Renal pelvis (tissue), 1 donor: ENCODE measurements at regions not wholly inside any gene's neighbourhood (a gene's known extent, or its start where the extent isn't known, plus 50 kb on each side); places are given as distances from the start of the nearest gene placed in this dataset.

ENCODE experiments used
- DNase-seq: peaks from one replicate; pipeline ENCODE4 v3.0.0-alpha.2; 2013

DNA sequence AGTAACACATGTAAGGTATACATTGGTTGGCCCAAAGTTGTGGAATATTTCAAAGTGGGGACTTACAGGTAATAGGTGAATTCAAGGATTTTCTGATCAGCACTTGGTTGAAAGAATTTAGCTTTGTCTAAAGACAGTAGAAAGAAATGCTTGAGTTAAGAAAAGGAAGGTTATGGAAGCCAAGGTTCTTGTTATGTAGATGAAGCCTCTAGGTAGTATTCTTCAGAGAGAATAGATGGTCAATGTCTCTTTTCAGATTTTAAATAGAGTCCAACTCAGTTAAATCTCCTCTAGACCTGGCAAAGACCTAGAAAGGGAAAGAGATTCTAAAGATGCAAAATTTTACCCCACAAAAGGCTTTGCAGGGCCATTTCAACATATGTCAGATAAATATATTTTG is 157.4 kb downstream of the ANKRD30B start:
- no peak for DNase-seq

GRCh38 chr18:14905979-14906378 is 158.0 kb downstream of the ANKRD30B start:
- DNase-seq: no peak

DNA sequence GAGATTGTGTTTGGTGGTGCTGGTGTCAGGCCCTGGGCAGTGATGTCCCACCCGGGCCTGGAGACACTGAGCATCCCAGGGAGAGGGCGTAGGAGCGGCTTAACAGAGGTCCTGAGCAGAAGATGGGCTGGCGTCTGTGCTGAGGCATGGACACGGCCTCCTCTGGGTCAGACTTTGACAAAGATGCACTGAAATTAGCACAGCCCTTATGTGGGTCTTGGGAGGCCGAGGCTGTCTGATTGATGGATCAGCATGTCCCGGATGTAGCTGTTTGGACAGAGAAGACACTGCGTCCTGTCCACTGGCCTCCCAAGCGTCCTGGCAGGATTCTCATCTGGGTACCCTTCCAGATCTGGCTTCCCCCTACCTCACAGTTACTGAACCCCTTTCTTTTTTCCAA is 159.4 kb downstream of the ANKRD30B start:
- DNase-seq: no peak

DNA sequence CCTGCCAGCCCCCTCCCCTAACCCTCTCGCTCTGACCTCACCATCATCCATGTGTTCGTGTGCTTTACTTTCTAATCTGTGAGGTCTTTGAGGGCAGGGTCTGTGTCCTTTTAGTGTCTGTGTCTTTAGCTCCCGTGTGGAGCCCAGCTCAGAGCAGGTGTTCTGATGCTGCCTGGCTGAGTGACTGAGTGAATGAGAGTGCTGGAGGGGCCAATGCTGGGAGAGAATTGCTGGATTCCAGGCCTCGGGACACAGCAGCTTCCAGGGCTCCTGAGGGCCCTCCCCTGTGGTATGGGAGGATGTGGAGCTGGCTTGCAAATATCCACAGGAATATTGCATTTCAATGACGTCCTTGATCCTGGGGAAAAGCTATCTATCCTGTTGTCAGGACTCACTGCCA is 160.6 kb downstream of the ANKRD30B start:
- no peak for DNase-seq

DNA sequence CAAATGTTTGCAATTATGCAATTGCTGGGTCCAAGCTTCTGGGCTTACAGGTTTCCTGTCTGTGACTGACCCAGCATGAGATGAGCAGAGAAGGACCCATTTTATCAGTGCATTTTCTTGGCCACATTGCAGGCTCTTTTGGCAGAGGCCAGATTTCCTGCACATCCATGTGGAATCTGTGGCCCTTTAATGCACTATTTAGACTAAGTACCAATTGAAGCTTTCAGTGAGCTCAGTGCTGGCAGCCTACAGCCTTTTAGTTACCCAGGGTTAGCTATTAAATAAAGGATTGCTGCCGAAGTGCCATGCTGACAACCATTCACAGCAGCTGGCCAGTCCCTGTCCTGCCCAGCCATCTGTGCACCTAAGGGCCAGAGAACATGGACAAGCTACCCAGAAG is 165.0 kb downstream of the ANKRD30B start:
- DNase-seq: no peak

- DNase-seq: no peak
Measured at GRCh38 chr18:14914121-14914520, 166.1 kb downstream of the ANKRD30B start.

DNA sequence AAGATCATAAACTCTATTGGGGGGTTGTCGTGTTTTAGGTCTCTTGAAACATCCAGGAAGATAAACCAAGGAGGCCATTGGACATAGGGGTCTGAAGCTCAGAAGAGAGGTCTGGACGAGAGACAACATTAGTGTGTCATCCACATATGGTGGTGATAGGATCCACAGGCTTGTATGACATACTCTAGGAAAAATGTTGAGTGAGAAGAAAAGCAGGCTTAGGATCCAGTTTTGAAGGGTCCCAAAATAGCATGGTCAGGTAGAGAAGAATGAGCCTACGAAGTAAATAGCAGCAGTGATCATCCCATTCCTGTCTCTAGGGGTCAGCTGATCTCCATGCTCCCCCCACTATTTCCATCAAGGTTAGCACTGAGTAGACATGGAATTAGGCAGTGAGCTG is 166.8 kb downstream of the ANKRD30B start:
- no peak for DNase-seq

GRCh38 chr18:14916181-14916580 is 168.2 kb downstream of the ANKRD30B start:
- DNase-seq: no peak

DNA sequence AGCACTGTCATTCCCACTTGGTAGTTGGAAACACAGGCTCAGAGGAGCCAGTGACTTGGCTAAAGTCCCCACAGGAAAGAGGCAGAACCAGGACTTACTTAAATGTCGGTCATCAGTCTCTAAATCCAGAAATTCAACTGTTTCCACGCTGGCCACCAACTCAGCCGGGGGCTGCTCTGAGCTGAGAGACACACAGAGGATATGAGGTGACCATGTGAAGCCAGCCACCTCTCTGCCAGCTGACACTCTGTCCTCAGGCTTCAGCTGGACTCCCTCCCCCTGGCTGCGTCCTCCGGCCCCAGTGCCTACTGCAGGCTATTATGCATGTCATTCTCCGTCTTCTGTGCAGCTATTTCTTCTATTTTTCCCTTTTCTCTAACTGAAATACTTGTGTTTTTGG is 168.9 kb downstream of the ANKRD30B start:
- DNase-seq: no peak

DNA sequence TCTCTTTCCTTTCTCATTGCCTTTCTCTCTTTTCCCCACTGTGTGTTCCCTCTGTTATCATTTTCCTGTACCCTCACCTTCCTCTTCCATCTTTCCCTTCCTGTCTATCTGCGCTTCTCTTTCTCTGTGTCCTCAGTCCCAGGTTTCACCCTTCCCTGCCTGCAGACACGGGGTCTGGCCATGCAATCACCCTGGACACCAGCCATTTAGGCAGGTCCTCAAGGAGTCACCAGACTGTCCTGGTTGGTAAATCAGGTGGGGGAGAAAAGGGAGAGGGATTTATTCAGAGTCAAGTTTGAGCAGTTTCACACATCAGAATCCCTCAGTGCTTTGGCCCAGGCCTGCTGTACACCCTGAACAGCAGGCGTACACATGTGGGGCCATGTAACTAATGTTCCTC is 169.3 kb downstream of the ANKRD30B start:
- no peak for DNase-seq

DNA sequence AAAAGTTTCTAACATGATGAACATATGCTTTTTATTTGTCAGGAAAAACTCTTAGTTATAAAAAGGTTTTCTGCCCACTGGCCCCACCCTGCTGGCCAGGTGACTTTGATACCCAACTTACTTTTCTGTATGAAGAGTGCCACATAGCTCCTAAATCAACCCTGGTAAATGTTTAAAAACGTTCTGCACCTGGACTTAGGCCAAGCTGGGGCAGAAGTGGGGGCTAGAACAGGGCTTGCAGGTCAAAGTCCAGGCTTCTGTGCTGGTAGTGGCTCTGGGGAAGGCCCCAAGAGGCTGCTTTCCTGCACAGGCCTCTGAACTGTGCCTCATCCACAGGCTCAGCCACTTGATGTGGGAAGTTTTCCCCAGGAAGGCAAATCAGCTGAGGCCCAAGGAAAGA is 171.7 kb downstream of the ANKRD30B start:
- no peak for DNase-seq

DNA sequence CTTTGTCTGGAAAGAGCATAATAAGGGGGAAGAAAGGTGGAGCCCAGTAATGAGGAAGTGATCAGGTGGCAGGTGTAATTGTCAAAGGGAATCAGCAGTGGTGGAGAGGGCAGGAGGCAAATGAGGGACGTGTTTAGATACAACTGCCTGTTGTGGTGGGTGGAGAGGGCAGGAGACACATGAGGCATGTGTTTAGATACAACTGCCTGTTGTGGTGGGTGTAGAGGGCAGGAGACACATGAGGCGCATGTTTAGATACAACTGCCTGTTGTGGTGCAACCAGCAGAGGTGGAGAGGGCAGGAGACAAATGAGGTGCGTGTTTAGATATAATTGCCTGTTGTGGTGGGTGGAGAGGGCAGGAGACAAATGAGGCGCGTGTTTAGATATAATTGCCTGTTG is 173.1 kb downstream of the ANKRD30B start:
- no peak for DNase-seq

- no peak for DNase-seq
Measured at GRCh38 chr18:14921547-14921946, 173.6 kb downstream of the ANKRD30B start.

- no peak for DNase-seq
Measured at GRCh38 chr18:14922031-14922430, 174.1 kb downstream of the ANKRD30B start.

DNA sequence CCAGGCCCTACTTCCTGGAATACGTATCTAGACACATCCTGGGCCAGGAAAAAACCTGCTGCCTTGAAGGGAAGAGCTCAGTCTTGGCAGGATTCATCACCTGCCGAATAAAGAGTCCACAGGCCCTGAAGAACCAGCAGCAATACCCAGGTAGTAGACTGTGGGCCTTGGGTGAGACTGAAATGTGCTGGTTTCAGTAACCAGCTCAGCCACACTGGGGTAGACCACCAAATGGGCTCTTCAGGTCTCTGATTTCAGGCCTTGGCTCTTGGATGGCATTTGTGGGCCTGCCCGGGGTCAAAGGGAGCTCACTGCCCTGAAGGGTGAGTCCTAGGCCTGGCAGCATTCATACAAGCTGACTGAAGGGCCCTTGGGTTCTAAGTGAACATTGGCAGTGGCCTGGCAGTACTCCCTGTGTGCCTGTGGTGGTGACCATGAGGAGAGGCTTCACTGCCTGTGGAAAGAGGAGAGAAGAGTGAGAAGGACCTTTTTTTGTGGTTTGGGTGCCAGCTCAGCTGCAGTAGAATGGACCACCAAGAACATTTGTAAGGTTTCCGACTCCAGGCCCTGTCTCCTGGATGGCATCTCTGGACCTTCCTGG is 175.1 kb downstream of the ANKRD30B start:
- DNase-seq: no peak

DNA sequence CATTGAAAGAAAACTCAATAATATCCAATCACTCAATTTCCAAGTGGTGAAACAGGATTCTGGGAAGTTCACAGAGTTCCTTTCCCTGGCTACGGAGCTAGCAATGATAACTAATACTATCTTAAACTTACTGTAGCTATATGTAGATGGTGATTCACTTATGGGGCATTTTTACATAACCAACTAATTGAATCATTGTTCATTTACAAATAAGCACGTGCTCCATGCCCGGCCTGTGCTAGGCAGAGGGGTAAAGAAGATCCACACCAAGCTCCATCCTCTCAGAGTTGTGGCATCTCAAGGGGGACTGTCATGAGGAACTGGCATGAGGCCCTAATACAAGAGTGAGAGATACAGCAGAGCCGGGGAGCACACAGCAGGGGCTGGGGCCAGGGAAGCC is 176.3 kb downstream of the ANKRD30B start:
- no peak for DNase-seq

- DNase-seq: no peak
Measured at GRCh38 chr18:14925281-14925709, 177.3 kb downstream of the ANKRD30B start.

GRCh38 chr18:14927701-14928100 is 179.7 kb downstream of the ANKRD30B start:
- DNase-seq: no peak

GRCh38 chr18:14928396-14928795 is 180.4 kb downstream of the ANKRD30B start:
- no peak for DNase-seq

- DNase-seq: no peak
Measured at GRCh38 chr18:14930076-14930475, 182.1 kb downstream of the ANKRD30B start.

- no peak for DNase-seq
Measured at GRCh38 chr18:14930576-14930975, 182.6 kb downstream of the ANKRD30B start.

DNA sequence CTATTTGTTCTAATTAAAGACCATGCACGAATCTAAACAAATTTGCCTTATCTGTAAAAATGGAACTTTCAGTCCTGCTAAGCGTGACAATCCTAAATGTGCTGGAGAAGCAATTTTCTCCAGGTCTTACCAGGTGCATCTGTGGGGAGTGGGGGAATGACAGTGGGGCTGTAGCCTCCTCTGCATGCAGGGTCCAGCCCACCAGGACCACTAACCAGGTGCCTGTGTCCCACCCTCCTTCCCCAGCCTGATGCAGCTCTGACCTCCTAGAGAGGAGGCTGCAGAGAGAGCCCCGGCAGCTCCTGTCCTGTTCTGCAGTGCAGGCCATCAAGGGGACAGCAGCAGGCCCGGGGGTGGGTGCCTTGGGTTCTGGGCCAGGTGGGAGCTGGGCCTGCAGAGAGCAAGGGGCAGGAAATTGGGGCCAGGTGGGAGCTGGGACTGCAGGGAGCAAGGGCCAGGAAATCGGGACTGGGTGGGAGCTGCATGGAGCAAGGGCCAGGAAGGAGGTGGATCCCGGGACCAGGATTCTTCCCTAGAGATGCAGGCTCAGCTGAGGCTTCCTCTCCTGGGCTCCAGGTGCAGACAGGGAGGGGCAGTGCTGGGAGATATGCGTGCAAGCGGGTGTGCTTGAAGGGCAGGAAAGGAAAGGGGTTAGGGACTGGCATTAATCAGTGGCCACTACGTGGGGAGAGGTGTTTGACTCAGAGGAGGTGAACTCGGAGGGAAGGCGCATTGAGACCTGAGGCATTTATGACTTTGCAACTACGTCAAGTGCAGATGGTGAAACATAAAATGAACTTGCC is 185.3 kb downstream of the ANKRD30B start:
- no peak for DNase-seq

DNA sequence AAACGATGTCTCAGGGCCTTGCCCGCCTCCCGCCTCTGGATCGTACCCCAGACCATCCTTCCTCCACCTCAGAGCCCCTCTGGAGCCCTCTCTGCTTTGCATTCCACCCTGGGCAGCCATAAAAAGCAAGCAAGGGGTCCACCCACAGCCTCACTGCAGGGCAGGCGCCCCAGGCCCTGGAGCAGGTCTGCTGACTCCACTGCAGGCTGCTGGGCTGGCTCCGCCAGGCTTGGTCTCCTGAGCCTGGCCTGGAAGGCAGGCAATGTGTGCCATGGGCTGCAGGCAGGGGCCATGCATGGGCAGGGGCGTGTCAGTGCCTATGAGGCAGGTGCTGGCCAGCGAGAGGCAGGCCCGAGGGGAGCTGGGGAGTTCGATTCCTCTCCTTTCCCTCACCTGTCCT is 186.0 kb downstream of the ANKRD30B start:
- no peak for DNase-seq

GRCh38 chr18:14935210-14935609 is 187.2 kb downstream of the ANKRD30B start:
- no peak for DNase-seq
